SK-N-SH (cell line): ENCODE measurements at regions not wholly inside any gene's neighbourhood (a gene's known extent, or its start where the extent isn't known, plus 50 kb on each side); places are given as distances from the start of the nearest gene placed in this dataset.

Experiments
- CTCF ChIA-PET: fragments of 300-600, 350-600 bp; formaldehyde crosslinking; extraction: SDS; loops from one replicate; lab custom pipeline; 2021; lab: Yijun Ruan, JAX
- POLR2A ChIA-PET: fragments of 350-600 bp; sonication (Branson Sonifier 250); formaldehyde crosslinking; extraction: SDS; loops from one replicate; lab custom pipeline; 2020; ENCODE audit warnings: antibody characterized with exemption, inconsistent platforms; lab: Yijun Ruan, JAX
- DNase-seq: peaks from one replicate; pipeline ENCODE4 v3.0.0; 2012
- H2AFZ ChIP-seq: fragments of 200-600 bp; sonication (generic); 2 replicates; pipeline ENCODE4 v1.8.1; 2016; ENCODE audit warnings: antibody characterized with exemption, mild to moderate bottlenecking, low read depth
- H3F3A ChIP-seq: fragments of 200-600 bp; sonication (generic); replicated peaks from 2 replicates; pipeline ENCODE3; 2016; ENCODE audit warnings: antibody characterized with exemption, mild to moderate bottlenecking; ENCODE audit not compliant: insufficient read depth
- H3K27ac ChIP-seq, 2 experiments: fragments of 200-500 bp in 1 of 2; fragments of 200-600 bp in 1 of 2; sonication (Bioruptor generic) in 1 of 2; sonication (generic), shearing (Covaris generic) in 1 of 2; 2 replicates each; pipeline versions ENCODE4 v1.5.1 to v1.6.1; 2014 to 2016; ENCODE audit warnings: low read depth in 2 of 2, inconsistent platforms in 1 of 2, low read length in 1 of 2, mild to moderate bottlenecking in 1 of 2, mixed read lengths in 1 of 2
- H3K27me3 ChIP-seq: fragments of 200-600 bp; sonication (generic), shearing (Covaris generic); 2 replicates; pipeline ENCODE4 v1.6.1; 2016; ENCODE audit warnings: mixed run types; ENCODE audit not compliant: insufficient read depth
- H3K36me3 ChIP-seq, 2 experiments: fragments of 200-500 bp in 1 of 2; fragments of 200-600 bp in 1 of 2; sonication (Bioruptor generic) in 1 of 2; sonication (generic) in 1 of 2; replicated peaks in 1 of 2; 2 replicates each; pipeline versions ENCODE3 to v1.5.1; 2014 to 2016; ENCODE audit warnings: low read length in 1 of 2, mild to moderate bottlenecking in 1 of 2; ENCODE audit not compliant: insufficient read depth in 2 of 2, control insufficient read depth in 1 of 2
- H3K4me1 ChIP-seq, 2 experiments: fragments of 200-500 bp in 1 of 2; fragments of 200-600 bp in 1 of 2; sonication (Bioruptor generic) in 1 of 2; sonication (generic), shearing (Covaris generic) in 1 of 2; 2 replicates each; pipeline versions ENCODE4 v1.5.1 to v1.6.1; 2014 to 2016; ENCODE audit warnings: low read depth in 1 of 2, low read length in 1 of 2, mixed run types in 1 of 2; ENCODE audit not compliant: insufficient read depth in 2 of 2, control insufficient read depth in 1 of 2
- H3K4me2 ChIP-seq: fragments of 200-600 bp; sonication (generic), shearing (Covaris generic); 2 replicates; pipeline ENCODE4 v1.6.1; 2017; ENCODE audit warnings: mixed run types
- H3K4me3 ChIP-seq, 2 experiments: fragments of 200-500 bp in 1 of 2; fragments of 200-600 bp in 1 of 2; sonication (Bioruptor generic) in 1 of 2; sonication (generic), shearing (Covaris generic) in 1 of 2; 2 replicates each; pipeline versions ENCODE4 v1.5.1 to v1.8.1; 2014 to 2016; ENCODE audit warnings: low read depth in 2 of 2, inconsistent platforms in 1 of 2, low read length in 1 of 2, mild to moderate bottlenecking in 1 of 2, mixed read lengths in 1 of 2, moderate library complexity in 1 of 2
- H3K79me2 ChIP-seq: fragments of 200-600 bp; sonication (generic); 2 replicates; pipeline ENCODE4 v1.8.1; 2017; ENCODE audit warnings: mild to moderate bottlenecking; ENCODE audit not compliant: insufficient read depth
- H3K9ac ChIP-seq: fragments of 200-600 bp; sonication (generic); 2 replicates; pipeline ENCODE4 v1.6.1; 2017; ENCODE audit warnings: mixed run types
- H3K9me2 ChIP-seq: fragments of 200-600 bp; sonication (generic); 2 replicates; pipeline ENCODE4 v1.6.1; 2017; ENCODE audit warnings: mixed run types
- H3K9me3 ChIP-seq: fragments of 200-600 bp; sonication (generic); 2 replicates; pipeline ENCODE4 v1.6.1; 2017; ENCODE audit warnings: mixed run types, mild to moderate bottlenecking, moderate library complexity
- H4K20me1 ChIP-seq: fragments of 200-600 bp; sonication (generic); 2 replicates; pipeline ENCODE4 v1.6.1; 2017; ENCODE audit warnings: mild to moderate bottlenecking, mixed run types; ENCODE audit not compliant: insufficient read depth
- CHD2 ChIP-seq: fragments of 150-350 bp; IDR thresholded peaks from 2 replicates; pipeline ENCODE4 v1.6.1; 2018; ENCODE audit warnings: low read length; ENCODE audit not compliant: partially characterized antibody
- ELF1 ChIP-seq: IDR thresholded peaks from 2 replicates; pipeline ENCODE4 v1.4.0; 2012
- EZH2phosphoT487 ChIP-seq: fragments of 200-600 bp; sonication (generic); IDR thresholded peaks from 2 replicates; pipeline ENCODE4 v1.6.1; 2017; ENCODE audit warnings: low read depth, mixed run types, mild to moderate bottlenecking, antibody characterized with exemption, moderate library complexity, borderline replicate concordance
- GABPA ChIP-seq: IDR thresholded peaks from 2 replicates; pipeline ENCODE4 v1.4.0; 2012; ENCODE audit warnings: low read depth, mild to moderate bottlenecking
- GATA2 ChIP-seq: sonication (generic); formaldehyde crosslinking; IDR thresholded peaks from 2 replicates; pipeline ENCODE4 v1.5.0; 2020; ENCODE audit warnings: mild to moderate bottlenecking, missing genetic modification reagents
- IRF3 ChIP-seq: fragments of 150-350 bp; IDR thresholded peaks from 2 replicates; pipeline ENCODE4 v1.6.1; 2016; ENCODE audit warnings: mild to moderate bottlenecking, low read depth, low read length
- NRF1 ChIP-seq: IDR thresholded peaks from 2 replicates; pipeline ENCODE4 v1.6.1; 2012; ENCODE audit warnings: low read depth, mild to moderate bottlenecking, low read length
- POLR2AphosphoS5 ChIP-seq: IDR thresholded peaks from 2 replicates; pipeline ENCODE4 v1.6.1; 2012; ENCODE audit warnings: low read depth, low read length
- RAD21 ChIP-seq: IDR thresholded peaks from 2 replicates; pipeline ENCODE4 v1.6.1; 2012; ENCODE audit warnings: mild to moderate bottlenecking, low read length
- REST ChIP-seq: IDR thresholded peaks from 2 replicates; pipeline ENCODE4 v1.6.1; 2012; ENCODE audit warnings: mild to moderate bottlenecking, low read depth, low read length, moderate library complexity
- SMC3 ChIP-seq: IDR thresholded peaks from 2 replicates; pipeline ENCODE4 v1.6.1; 2012; ENCODE audit warnings: low read depth, low read length, improper control_type of control experiment
- TEAD4 ChIP-seq: IDR thresholded peaks from 2 replicates; pipeline ENCODE4 v1.4.0; 2012; ENCODE audit warnings: mild to moderate bottlenecking, borderline replicate concordance; ENCODE audit not compliant: insufficient read depth
- YY1 ChIP-seq: IDR thresholded peaks from 2 replicates; pipeline ENCODE4 v1.4.0; 2012; ENCODE audit warnings: low read depth, mild to moderate bottlenecking
- ZBTB33 ChIP-seq: IDR thresholded peaks from 2 replicates; pipeline ENCODE4 v1.4.0; 2012; ENCODE audit warnings: low read depth, borderline replicate concordance
- WGBS: methylation state at CpG from one replicate; pipeline ENCODE4 v1.1.6; 2017; ENCODE audit warnings: low lambda C conversion rate; 5-methylcytosine and 5-hydroxymethylcytosine counted together
- TF ChIP-seq, protein P1 (sequence below): IDR thresholded peaks from 2 replicates; pipeline ENCODE4 v1.4.0; 2012; ENCODE audit warnings: low read depth
- TF ChIP-seq, protein P2 (sequence below): IDR thresholded peaks from 2 replicates; pipeline ENCODE4 v1.4.0; 2012; ENCODE audit warnings: low read depth, borderline replicate concordance

- TF ChIP-seq RAD21, result 0 out of 2 replicates have a peak, but pooled peaks have one; percentile 16
- TF ChIP-seq IRF3, result no peak
- Histone ChIP-seq H3K27me3 (no peaks in the 10 kb centered on the region), H4K20me1 (no peaks in the 10 kb centered on the region), H2AFZ (no peak overlapping the region), H3K4me1 (no peaks in the 10 kb centered on the region), H3K79me2 (no peaks in the 10 kb centered on the region), H3K4me3 (no peak overlapping the region), H3K4me2 (no peak overlapping the region), H3K9me2 (no peaks in the 10 kb centered on the region), H3K36me3 (no peaks in the 10 kb centered on the region), H3K27ac (no peak overlapping the region), H3K9me3 (peaks cover 11% of the 10 kb centered on the region; the same call in 1 of the 2 replicates), H3K9ac (no peak overlapping the region), H3F3A (no peaks in the 10 kb centered on the region)
- no peak for DNase-seq
- POLR2A ChIA-PET, result no interaction called here
- WGBS, result 8% methylated on average over 2 of the region's 2 CpGs
- CTCF ChIA-PET, result interaction anchor here (0.6 to 0.7 kb wide), 3 partner anchors 14 to 391 kb away, joined by 3 to 4 read pairs (median 3); no protein-coding TSS in a partner anchor
These were observed 977.1 kb upstream of the SOX11 start for GRCh38 chr2:4715065-4715464.

DNA sequence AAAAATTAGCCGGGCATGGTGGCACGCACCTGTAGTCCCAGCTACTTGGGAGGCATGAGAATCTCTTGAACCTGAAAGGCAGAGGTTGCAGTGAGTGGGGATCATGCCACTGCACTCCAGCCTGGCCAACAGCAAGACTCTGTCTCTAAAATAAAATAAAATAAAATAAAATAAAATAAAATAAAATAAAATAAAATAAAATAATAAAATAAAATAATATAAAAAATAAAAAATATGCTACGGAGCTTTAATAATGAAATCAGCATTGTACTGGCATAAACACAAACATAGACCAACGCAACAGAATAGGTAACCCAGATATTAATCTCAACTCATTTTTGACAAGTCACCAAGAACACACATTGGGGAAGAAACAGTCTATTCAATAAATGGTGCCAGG is 973.4 kb upstream of the SOX11 start:
- no peak overlapping the region for H2AFZ ChIP-seq
- peaks cover 11% of the 10 kb centered on the region; the same call in 1 of the 2 replicates for H3K9me3 ChIP-seq
- H3K27ac ChIP-seq, result no peak overlapping the region
- no peaks in the 10 kb centered on the region for H3K4me1 ChIP-seq
- H3K79me2 ChIP-seq, result no peaks in the 10 kb centered on the region
- no peaks in the 10 kb centered on the region for H3K36me3 ChIP-seq
- no peak overlapping the region for H3K4me3 ChIP-seq
- H3K9me2 ChIP-seq, result no peaks in the 10 kb centered on the region
- H3F3A ChIP-seq, result no peaks in the 10 kb centered on the region
- H3K4me2 ChIP-seq, result no peak overlapping the region
- no peaks in the 10 kb centered on the region for H4K20me1 ChIP-seq
- DNase-seq, result no peak
- 24% methylated on average over 4 of the region's 4 CpGs for WGBS
- no peak overlapping the region for H3K9ac ChIP-seq
- ChIA-PET POLR2A (no interaction called here), CTCF (no interaction called here)
- no peaks in the 10 kb centered on the region for H3K27me3 ChIP-seq
- TF ChIP-seq GATA2 (CRISPR knock-in tag) (no peak), EZH2phosphoT487 (no peak), ZBTB33 (no peak), TEAD4 (no peak), ELF1 (no peak), SMC3 (no peak), IRF3 (no peak), YY1 (no peak), POLR2AphosphoS5 (no peak), REST (no peak), NRF1 (no peak), CHD2 (no peak), RAD21 (no peak), GABPA (no peak)
- TF ChIP-seq, protein P1, sequence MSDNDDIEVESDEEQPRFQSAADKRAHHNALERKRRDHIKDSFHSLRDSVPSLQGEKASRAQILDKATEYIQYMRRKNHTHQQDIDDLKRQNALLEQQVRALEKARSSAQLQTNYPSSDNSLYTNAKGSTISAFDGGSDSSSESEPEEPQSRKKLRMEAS, result no peak
- TF ChIP-seq, protein P2, sequence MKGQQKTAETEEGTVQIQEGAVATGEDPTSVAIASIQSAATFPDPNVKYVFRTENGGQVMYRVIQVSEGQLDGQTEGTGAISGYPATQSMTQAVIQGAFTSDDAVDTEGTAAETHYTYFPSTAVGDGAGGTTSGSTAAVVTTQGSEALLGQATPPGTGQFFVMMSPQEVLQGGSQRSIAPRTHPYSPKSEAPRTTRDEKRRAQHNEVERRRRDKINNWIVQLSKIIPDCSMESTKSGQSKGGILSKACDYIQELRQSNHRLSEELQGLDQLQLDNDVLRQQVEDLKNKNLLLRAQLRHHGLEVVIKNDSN, result no peak
